ENCODE measurements at regions not wholly inside any gene's neighbourhood (a gene's known extent, or its start where the extent isn't known, plus 50 kb on each side); places are given as distances from the start of the nearest gene placed in this dataset.

- TF ChIP-seq CTCF (IDR thresholded peaks at IDR 0.05; ENCODE audit: insufficient read depth, low read length) (no peak), POLR2AphosphoS5 (IDR thresholded peaks at IDR 0.05; ENCODE audit: low read depth) (no peak), REST (IDR thresholded peaks at IDR 0.05; ENCODE audit: insufficient replicate concordance, low read depth) (no peak), GABPA (IDR thresholded peaks at IDR 0.05; ENCODE audit: low read depth) (no peak)
Measured at GRCh38 chr13:89955773-89956172, 1391.7 kb upstream of the MIR17HG start.
